Loucy (cell line): ENCODE measurements at regions not wholly inside any gene's neighbourhood (a gene's known extent, or its start where the extent isn't known, plus 50 kb on each side); places are given as distances from the start of the nearest gene placed in this dataset.

ENCODE experiments used
- H2AFZ ChIP-seq: fragments of 200-600 bp; sonication (generic); 2 replicates; pipeline ENCODE4 v1.6.0; 2016; ENCODE audit warnings: antibody characterized with exemption, mild to moderate bottlenecking, low read length, moderate library complexity
- H3F3A ChIP-seq: fragments of 200-600 bp; 2 replicates; pipeline ENCODE4 v1.6.0; 2016; ENCODE audit warnings: antibody characterized with exemption, low read depth, mild to moderate bottlenecking
- H3K27me3 ChIP-seq: fragments of 200-600 bp; sonication (generic); 2 replicates; pipeline ENCODE4 v1.6.1; 2014; ENCODE audit warnings: low read length, mild to moderate bottlenecking; ENCODE audit not compliant: insufficient read depth, poor library complexity, severe bottlenecking
- H3K36me3 ChIP-seq: fragments of 200-600 bp; sonication (generic); 2 replicates; pipeline ENCODE4 v1.6.1; 2016; ENCODE audit warnings: low read length; ENCODE audit not compliant: insufficient read depth
- H3K4me1 ChIP-seq: fragments of 200-600 bp; sonication (generic); 2 replicates; pipeline ENCODE4 v1.5.1; 2014; ENCODE audit warnings: low read length, mild to moderate bottlenecking; ENCODE audit not compliant: insufficient read depth, poor library complexity, severe bottlenecking
- H3K4me2 ChIP-seq: fragments of 200-600 bp; sonication (generic); 2 replicates; pipeline ENCODE4 v1.6.0; 2014; ENCODE audit warnings: antibody characterized with exemption, low read length, low read depth, mild to moderate bottlenecking; ENCODE audit not compliant: poor library complexity, severe bottlenecking
- H3K4me3 ChIP-seq: fragments of 200-600 bp; sonication (generic); 2 replicates; pipeline ENCODE4 v1.5.1; 2014; ENCODE audit warnings: low read length, mild to moderate bottlenecking, mixed read lengths; ENCODE audit not compliant: poor library complexity, severe bottlenecking
- H3K79me2 ChIP-seq: fragments of 200-600 bp; sonication (generic); 2 replicates; pipeline ENCODE4 v1.6.1; 2014; ENCODE audit warnings: low read length; ENCODE audit not compliant: insufficient read depth
- H3K9ac ChIP-seq: fragments of 200-600 bp; sonication (generic); 2 replicates; pipeline ENCODE4 v1.6.0; 2014; ENCODE audit warnings: mild to moderate bottlenecking, low read depth, low read length, moderate library complexity; ENCODE audit not compliant: poor library complexity, severe bottlenecking
- H3K9me2 ChIP-seq: fragments of 200-600 bp; sonication (generic); replicated peaks from 2 replicates; pipeline ENCODE4 v1.6.1; 2016; ENCODE audit warnings: low read depth, low read length, mixed read lengths
- H3K9me3 ChIP-seq: fragments of 200-600 bp; sonication (generic); 2 replicates; pipeline ENCODE4 v1.6.1; 2014; ENCODE audit warnings: mild to moderate bottlenecking, antibody characterized with exemption, low read length, low read depth; ENCODE audit not compliant: insufficient read depth
- H4K20me1 ChIP-seq: fragments of 200-600 bp; sonication (generic); 2 replicates; pipeline ENCODE4 v1.6.0; 2014; ENCODE audit warnings: antibody characterized with exemption, low read length, mild to moderate bottlenecking; ENCODE audit not compliant: insufficient read depth, poor library complexity, severe bottlenecking
- CTCF ChIP-seq: fragments of 200-600 bp; sonication (generic); conservative IDR thresholded peaks from 2 replicates; pipeline ENCODE4 v1.5.1; 2014; ENCODE audit warnings: mild to moderate bottlenecking, antibody characterized with exemption, low read length
- EZH2phosphoT487 ChIP-seq: fragments of 200-600 bp; IDR thresholded peaks from 2 replicates; pipeline ENCODE4 v1.6.1; 2018; ENCODE audit warnings: antibody characterized with exemption, mild to moderate bottlenecking, moderate library complexity, borderline replicate concordance

- H3K4me2 ChIP-seq: peak overlapping the region; percentile 47
- H3K4me3 ChIP-seq: no peak overlapping the region
- H3K9ac ChIP-seq: no peak overlapping the region
- no peaks in the 10 kb centered on the region for H3K27me3 ChIP-seq
- H3K79me2 ChIP-seq: no peaks in the 10 kb centered on the region
- H3F3A ChIP-seq: no peaks in the 10 kb centered on the region
- H3K9me2 ChIP-seq: no peaks in the 10 kb centered on the region
- H3K9me3 ChIP-seq: no peaks in the 10 kb centered on the region
- TF ChIP-seq EZH2phosphoT487: no peak
- TF ChIP-seq CTCF: peak; percentile 91
- H3K4me1 ChIP-seq: no peaks in the 10 kb centered on the region
- H2AFZ ChIP-seq: peak overlapping the region; percentile 75
- H3K36me3 ChIP-seq: no peaks in the 10 kb centered on the region
- no peaks in the 10 kb centered on the region for H4K20me1 ChIP-seq
These were observed 54.8 kb upstream of the SOD1 start for GRCh38 chr21:31604591-31605190.

- Histone ChIP-seq H3K4me1 (no peaks in the 10 kb centered on the region), H3K27me3 (no peaks in the 10 kb centered on the region), H2AFZ (no peak overlapping the region), H3K9me2 (no peaks in the 10 kb centered on the region), H3K9ac (no peak overlapping the region), H4K20me1 (no peaks in the 10 kb centered on the region), H3K9me3 (no peaks in the 10 kb centered on the region), H3K4me2 (no peak overlapping the region), H3K79me2 (no peaks in the 10 kb centered on the region), H3K4me3 (no peak overlapping the region), H3K36me3 (no peaks in the 10 kb centered on the region), H3F3A (no peaks in the 10 kb centered on the region)
- TF ChIP-seq CTCF: no peak
- no peak for TF ChIP-seq EZH2phosphoT487
These were observed 59.9 kb upstream of the SOD1 start for GRCh38 chr21:31599563-31599962.

- no peak for TF ChIP-seq CTCF
- no peak for TF ChIP-seq EZH2phosphoT487
- H3K9me3 ChIP-seq: no peaks in the 10 kb centered on the region
- H3K79me2 ChIP-seq: no peaks in the 10 kb centered on the region
- no peaks in the 10 kb centered on the region for H4K20me1 ChIP-seq
- no peaks in the 10 kb centered on the region for H3K9me2 ChIP-seq
- no peaks in the 10 kb centered on the region for H3F3A ChIP-seq
- no peak overlapping the region for H3K4me2 ChIP-seq
- no peak overlapping the region for H3K4me3 ChIP-seq
- no peaks in the 10 kb centered on the region for H3K36me3 ChIP-seq
- H3K4me1 ChIP-seq: no peaks in the 10 kb centered on the region
- no peak overlapping the region for H3K9ac ChIP-seq
- H2AFZ ChIP-seq: no peak overlapping the region
- H3K27me3 ChIP-seq: no peaks in the 10 kb centered on the region
These were observed 60.5 kb upstream of the SOD1 start for GRCh38 chr21:31599013-31599412.
